CD4-positive, alpha-beta T cell treated with Interleukin-10 for 1 hour (primary cell): ENCODE measurements at regions not wholly inside any gene's neighbourhood (a gene's known extent, or its start where the extent isn't known, plus 50 kb on each side); places are given as distances from the start of the nearest gene placed in this dataset.

Source experiments
- DNase-seq: peaks from one replicate; pipeline ENCODE4 v3.0.0-alpha.2; 2020

- DNase-seq, result no peak
Measured at GRCh38 chr5:118687661-118688621, 300.4 kb downstream of the DTWD2 start.

GRCh38 chr5:118687100-118687499 is 301.2 kb downstream of the DTWD2 start:
- no peak for DNase-seq

DNA sequence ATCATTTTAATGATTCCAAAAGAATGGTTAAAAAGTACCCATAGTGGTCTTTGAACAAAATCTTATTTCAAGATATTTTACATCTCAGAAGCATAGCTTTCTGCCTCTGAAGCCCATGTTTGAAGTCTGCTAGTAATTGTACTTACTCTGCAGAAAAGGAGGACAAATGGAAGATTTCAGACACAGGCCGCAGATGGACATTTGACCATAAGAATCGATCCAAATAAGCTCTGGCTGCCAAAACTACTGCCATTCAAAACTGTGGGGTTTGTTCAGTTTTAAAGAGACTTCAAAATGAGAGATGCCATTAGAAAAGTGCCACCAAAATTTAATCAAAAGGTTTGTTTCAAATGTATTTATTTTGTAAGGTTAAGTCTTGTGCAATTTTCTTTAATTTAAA is 306.7 kb downstream of the DTWD2 start:
- DNase-seq, result no peak

DNA sequence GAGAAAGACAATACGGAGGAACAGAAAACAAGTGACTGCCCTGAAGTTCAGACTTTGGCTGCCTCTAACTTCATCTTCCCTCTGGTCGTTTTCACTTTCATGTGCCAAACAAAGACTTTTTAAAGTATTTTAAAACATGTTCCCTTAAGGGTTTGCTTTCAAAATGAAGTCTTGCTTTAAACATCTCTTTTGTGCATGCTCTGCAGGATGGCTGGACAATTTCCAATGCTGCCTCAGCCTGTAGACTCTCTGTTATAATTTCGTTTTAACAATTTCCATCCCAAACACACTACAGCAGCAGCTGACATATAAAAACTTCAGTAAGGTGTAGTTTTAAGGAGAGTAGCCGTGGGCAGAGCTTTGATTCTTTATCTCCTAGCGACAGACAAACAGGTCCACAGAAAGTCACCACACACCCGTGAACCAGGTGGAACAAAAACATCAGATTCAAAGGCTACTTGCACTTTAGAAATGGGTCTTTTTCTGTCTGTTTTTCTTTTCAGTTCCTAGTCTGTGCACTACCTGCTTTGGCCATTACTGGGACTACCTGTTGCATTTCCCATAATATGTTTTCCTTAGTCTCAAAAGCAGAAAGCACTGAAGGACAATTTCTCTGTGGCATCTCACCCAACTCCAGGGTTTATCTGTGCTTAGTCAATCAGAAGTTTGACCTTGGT is 308.9 kb downstream of the DTWD2 start:
- DNase-seq, result no peak

DNA sequence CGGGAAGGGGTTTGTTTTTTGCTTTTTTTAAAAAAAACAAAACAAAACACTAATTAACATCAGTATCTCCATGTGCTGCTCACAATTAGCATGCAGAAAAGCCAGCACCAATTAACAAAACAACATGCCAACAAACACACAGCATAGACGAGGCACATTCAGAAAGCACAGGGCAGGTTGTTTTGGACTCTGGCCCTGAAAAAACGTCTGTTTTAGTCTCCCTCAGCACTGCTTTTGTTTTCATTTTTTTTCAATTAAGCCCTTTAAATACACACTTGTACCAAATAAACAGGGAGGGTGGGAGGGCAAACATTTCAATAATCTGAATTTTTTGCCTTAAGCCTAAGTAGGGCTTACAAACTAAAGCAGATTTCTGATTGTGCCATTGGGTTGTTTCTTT is 309.6 kb downstream of the DTWD2 start:
- DNase-seq, result no peak

GRCh38 chr5:118675247-118675646 is 313.1 kb downstream of the DTWD2 start:
- DNase-seq, result no peak

GRCh38 chr5:118657576-118657975 is 330.8 kb downstream of the DTWD2 start:
- DNase-seq, result no peak

GRCh38 chr5:118653872-118654271 is 334.5 kb downstream of the DTWD2 start:
- no peak for DNase-seq

DNA sequence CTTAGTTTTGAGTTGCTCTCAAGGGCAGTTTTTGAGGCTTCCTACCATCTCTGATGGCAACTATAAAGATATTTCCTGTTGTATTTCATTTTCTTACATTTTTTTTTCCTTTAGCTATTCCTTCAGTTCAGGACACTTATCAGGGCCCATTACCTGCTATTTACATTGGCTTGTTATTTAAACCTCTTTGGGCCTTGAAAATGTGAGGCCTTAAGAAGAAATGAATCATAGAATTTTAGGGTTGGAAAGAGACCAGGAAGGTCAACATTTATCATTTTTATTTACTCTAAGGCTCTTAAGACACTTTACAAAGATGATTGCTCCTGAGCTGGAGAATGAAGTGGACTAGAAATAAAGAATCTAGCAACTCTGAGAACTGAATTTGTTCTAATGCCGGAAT is 335.2 kb downstream of the DTWD2 start:
- DNase-seq, result no peak

DNA sequence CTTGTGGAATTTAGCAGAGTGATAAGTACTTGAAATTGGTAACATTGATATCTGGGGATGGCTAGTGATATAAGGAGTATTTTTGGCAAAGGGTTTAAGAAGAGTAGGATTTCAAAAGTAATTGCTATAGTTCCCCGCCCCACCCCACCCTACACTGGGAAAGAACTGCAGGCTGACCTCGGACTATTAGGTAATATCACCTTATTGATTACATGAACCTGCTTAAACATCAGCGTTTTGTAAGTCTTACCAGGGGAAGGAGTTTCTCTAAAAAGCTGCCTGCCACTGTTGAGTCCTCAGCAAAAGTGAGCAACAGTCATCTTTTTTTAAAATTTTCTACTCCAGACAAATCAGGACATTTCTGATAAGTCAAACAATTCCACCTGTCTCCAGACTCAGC is 337.3 kb downstream of the DTWD2 start:
- no peak for DNase-seq

DNA sequence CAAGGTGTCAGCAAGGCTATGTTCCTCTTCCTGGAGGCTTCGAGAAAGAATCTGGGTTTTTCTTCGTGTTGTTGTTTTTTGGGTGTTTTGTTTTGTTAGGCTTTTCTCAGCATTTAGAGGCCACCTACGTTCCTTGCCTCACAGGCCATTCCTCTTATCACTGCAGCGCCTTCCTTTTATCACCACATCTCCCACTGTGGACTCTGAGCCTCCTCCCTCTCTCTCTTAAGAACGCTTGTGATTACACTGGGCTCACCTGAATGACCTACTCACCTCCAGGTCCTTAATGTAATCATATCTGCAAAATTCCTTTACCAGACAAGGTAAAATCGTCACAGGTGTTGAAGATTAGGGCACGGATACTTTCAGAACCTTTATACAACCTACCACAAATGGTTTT is 340.8 kb downstream of the DTWD2 start:
- no peak for DNase-seq

GRCh38 chr5:118646917-118647316 is 341.4 kb downstream of the DTWD2 start:
- no peak for DNase-seq

- no peak for DNase-seq
Measured at GRCh38 chr5:118637947-118638670, 350.2 kb downstream of the DTWD2 start.

- DNase-seq, result no peak
Measured at GRCh38 chr5:118628660-118629354, 359.5 kb downstream of the DTWD2 start.

- no peak for DNase-seq
Measured at GRCh38 chr5:118620233-118620632, 368.1 kb downstream of the DTWD2 start.

DNA sequence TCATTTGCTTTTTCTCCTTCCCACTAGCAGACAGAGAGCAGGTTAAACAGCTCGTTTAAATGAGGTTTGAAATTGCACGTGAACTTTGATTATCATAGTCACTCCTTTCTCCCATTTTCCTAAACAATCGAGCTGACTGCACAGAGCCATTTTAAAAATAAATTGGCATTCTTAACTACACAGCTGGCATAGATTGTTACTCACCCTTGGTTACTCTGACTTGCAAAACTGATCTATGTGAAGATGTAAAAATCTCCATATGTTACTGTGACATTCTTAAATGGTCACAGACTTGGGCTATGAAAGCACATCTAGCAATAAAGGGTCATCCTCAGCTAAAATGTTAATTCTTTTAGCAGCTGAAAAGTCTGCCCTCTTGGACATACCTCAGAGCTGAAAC is 368.5 kb downstream of the DTWD2 start:
- no peak for DNase-seq

DNA sequence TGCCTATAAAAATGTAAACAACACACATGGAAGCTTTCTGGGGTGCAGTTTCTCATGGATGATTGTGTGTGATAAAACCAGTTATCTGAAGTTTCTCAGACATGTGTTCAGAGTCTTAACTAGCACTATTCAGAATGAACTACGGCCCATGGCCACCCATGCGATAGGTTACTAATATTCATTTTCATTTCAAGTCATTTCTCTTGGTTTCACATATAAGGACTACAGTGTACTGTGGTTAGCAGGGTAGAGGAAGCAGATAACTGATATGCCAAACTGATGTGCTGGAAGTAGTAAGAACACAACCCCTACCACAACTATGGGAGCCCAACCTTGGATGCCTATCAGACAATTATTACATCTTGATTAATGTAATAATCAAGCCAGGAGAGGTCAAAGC is 372.1 kb downstream of the DTWD2 start:
- DNase-seq, result no peak

GRCh38 chr5:118614731-118615456 is 373.5 kb downstream of the DTWD2 start:
- no peak for DNase-seq

DNA sequence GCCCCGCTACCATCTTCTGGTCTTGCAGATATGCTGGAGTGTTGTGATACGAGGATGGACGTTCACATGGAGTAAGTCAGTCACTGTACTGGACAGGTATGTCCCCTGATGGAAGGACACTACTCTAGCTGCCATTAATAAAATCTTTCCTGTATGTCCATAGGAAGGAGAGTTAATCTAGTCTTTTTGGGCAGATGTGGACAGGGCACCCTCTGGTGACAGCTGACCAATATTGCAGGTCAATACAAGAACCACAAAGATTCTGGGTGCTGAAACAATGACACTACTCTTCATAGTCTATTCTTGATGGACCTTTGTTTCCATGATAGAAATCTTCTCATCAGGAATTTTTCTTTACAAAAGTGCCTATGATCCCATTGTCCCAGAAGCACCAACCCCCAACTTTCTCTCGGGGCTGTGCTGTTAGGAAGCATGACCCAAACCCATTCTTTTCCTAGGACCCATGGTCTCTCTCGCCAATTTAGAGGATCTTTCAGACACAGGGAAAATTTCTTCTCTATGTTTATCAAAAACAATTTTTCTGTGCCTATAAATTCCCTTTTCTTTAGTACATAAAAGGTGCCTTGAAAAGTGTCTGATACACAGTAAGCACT is 376.9 kb downstream of the DTWD2 start:
- DNase-seq, result no peak

DNA sequence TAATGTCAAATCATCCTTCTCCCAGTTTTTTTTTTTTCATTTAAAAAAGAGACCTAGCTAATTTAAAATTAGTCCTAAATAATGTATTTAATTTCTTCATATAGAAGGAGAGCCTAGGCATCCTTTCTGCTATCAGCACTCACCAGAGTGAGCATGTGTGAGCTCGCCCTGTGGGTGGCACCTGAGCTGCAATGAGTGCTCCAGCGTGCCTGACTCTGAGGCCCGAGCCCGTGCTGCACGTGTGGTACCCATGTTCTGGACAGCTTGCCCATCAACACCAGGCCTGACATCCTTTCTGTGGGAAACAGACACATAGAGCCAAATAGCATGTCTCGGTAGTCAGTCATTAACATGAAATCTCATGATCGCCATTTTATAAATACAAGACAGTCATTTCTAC is 381.4 kb downstream of the DTWD2 start:
- no peak for DNase-seq

DNA sequence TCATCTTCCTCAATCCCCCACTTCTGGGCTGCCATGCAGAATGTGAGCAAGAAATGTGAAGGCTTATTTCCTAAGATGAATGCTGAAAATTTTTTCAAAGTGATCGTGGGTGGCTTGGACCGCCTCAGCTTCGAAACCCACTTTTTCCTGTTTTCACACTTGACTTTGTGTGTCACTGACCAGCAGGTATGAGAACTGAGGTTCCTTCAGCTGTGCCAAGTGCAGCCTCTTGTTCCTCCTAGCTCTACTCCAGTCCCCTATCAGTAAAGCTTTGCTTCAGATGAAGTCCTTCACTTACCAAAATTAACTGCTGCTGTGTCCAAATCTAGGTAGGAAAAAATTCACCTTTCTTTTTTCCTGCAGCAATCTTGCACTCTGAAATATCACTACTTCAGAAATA is 382.6 kb downstream of the DTWD2 start:
- no peak for DNase-seq

GRCh38 chr5:118604106-118604505 is 384.2 kb downstream of the DTWD2 start:
- no peak for DNase-seq
